ENCODE measurements at regions not wholly inside any gene's neighbourhood (a gene's known extent, or its start where the extent isn't known, plus 50 kb on each side); places are given as distances from the start of the nearest gene placed in this dataset.
A peak's percentile ranks its signal among the peaks of the same experiment; 100 is the strongest.
"Not testable (repeated sequence)": the region's sequence is repeated elsewhere in the genome, so short reads cannot be mapped to it uniquely, and the experiment has no call there.

DNA sequence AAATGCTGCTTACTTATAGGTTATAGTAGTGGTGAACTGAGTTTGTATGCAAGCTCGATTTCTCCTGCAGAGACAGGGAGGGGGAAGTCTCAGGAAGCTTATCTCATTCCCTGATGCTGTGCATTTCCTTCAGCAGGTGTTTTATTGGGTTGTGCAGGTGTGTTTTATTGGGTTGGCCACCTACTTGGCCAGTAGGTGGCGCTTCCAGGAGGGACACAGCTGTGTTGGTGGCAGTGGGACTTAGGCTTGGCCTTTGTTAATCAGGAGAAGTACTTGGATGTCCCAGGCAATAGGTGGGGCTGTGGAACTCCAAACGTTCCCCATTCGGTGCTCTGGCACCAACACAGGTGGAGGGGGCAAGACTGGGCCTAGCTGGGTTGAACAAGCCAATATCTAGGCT, 196.0 kb upstream of the DCAF8L1 start:
- no peaks in the 10 kb centered on the region for H3K27me3 ChIP-seq (ENCODE audit: insufficient read depth, low read length)
- H4K20me1 ChIP-seq (ENCODE audit: insufficient read depth, low read length), result no peaks in the 10 kb centered on the region
- Mint-ChIP-seq H3K9me3 (ENCODE audit: unreplicated experiment) (no peaks in the 10 kb centered on the region), H3K4me3 (ENCODE audit: unreplicated experiment) (no peak overlapping the region), H3K4me1 (ENCODE audit: low read depth, unreplicated experiment) (no peaks in the 10 kb centered on the region), H3K27me3 (ENCODE audit: low read depth, unreplicated experiment) (no peaks in the 10 kb centered on the region), H3K36me3 (ENCODE audit: low read depth, unreplicated experiment) (no peaks in the 10 kb centered on the region), H3K27ac (ENCODE audit: unreplicated experiment) (no peak overlapping the region)
- H3K9ac ChIP-seq (ENCODE audit: low read length), result no peak overlapping the region
- TF ChIP-seq, protein P1, sequence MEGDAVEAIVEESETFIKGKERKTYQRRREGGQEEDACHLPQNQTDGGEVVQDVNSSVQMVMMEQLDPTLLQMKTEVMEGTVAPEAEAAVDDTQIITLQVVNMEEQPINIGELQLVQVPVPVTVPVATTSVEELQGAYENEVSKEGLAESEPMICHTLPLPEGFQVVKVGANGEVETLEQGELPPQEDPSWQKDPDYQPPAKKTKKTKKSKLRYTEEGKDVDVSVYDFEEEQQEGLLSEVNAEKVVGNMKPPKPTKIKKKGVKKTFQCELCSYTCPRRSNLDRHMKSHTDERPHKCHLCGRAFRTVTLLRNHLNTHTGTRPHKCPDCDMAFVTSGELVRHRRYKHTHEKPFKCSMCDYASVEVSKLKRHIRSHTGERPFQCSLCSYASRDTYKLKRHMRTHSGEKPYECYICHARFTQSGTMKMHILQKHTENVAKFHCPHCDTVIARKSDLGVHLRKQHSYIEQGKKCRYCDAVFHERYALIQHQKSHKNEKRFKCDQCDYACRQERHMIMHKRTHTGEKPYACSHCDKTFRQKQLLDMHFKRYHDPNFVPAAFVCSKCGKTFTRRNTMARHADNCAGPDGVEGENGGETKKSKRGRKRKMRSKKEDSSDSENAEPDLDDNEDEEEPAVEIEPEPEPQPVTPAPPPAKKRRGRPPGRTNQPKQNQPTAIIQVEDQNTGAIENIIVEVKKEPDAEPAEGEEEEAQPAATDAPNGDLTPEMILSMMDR (IDR thresholded peaks at IDR 0.05; ENCODE audit: insufficient read depth, low read depth, low read length), result no peak
- TF ChIP-seq EZH2 (IDR thresholded peaks at IDR 0.05; ENCODE audit: insufficient read depth, low read length), result no peak
- no peak overlapping the region for H3K4me2 ChIP-seq (ENCODE audit: low read length)
- H2AFZ ChIP-seq (ENCODE audit: low read depth, low read length), result no peak overlapping the region
- FAIRE-seq, result no peak
- no peak for DNase-seq (ENCODE audit: low read depth)
- H3K9me3 ChIP-seq (ENCODE audit: insufficient read depth, low read depth, low read length), result no peaks in the 10 kb centered on the region
- H3K27ac ChIP-seq (ENCODE audit: low read depth, low read length), result no peak overlapping the region
- no peaks in the 10 kb centered on the region for H3K36me3 ChIP-seq (ENCODE audit: insufficient read depth, low read length)
- no peaks in the 10 kb centered on the region for H3K4me1 ChIP-seq (ENCODE audit: insufficient read depth, low read length)
- H3K4me3 ChIP-seq (ENCODE audit: insufficient read depth, low read depth, low read length), result no peak overlapping the region
- H3K79me2 ChIP-seq (ENCODE audit: insufficient read depth, low read length), result no peaks in the 10 kb centered on the region

- FAIRE-seq (peak; percentile 17), DNase-seq (ENCODE audit: low read depth) (no peak)
- no peaks in the 10 kb centered on the region for H3K4me1 Mint-ChIP-seq (ENCODE audit: low read depth, unreplicated experiment)
- TF ChIP-seq EZH2 (IDR thresholded peaks at IDR 0.05; ENCODE audit: insufficient read depth, low read length), result no peak
- TF ChIP-seq, protein P1 (IDR thresholded peaks at IDR 0.05; ENCODE audit: insufficient read depth, low read depth, low read length), result no peak
- Histone ChIP-seq H3K27me3 (ENCODE audit: insufficient read depth, low read length) (no peaks in the 10 kb centered on the region), H2AFZ (ENCODE audit: low read depth, low read length) (no peak overlapping the region), H3K4me2 (ENCODE audit: low read length) (no peak overlapping the region), H3K9me3 (ENCODE audit: insufficient read depth, low read depth, low read length) (no peaks in the 10 kb centered on the region), H3K4me3 (ENCODE audit: insufficient read depth, low read depth, low read length) (no peak overlapping the region), H3K36me3 (ENCODE audit: insufficient read depth, low read length) (no peaks in the 10 kb centered on the region), H3K27ac (ENCODE audit: low read depth, low read length) (no peak overlapping the region), H3K4me1 (ENCODE audit: insufficient read depth, low read length) (no peaks in the 10 kb centered on the region), H4K20me1 (ENCODE audit: insufficient read depth, low read length) (no peaks in the 10 kb centered on the region), H3K9ac (ENCODE audit: low read length) (no peak overlapping the region), H3K79me2 (ENCODE audit: insufficient read depth, low read length) (no peaks in the 10 kb centered on the region)
- no peak overlapping the region for H3K27ac Mint-ChIP-seq (ENCODE audit: unreplicated experiment)
- H3K27me3 Mint-ChIP-seq (ENCODE audit: low read depth, unreplicated experiment), result no peaks in the 10 kb centered on the region
- no peaks in the 10 kb centered on the region for H3K9me3 Mint-ChIP-seq (ENCODE audit: unreplicated experiment)
- H3K36me3 Mint-ChIP-seq (ENCODE audit: low read depth, unreplicated experiment), result no peaks in the 10 kb centered on the region
- no peak overlapping the region for H3K4me3 Mint-ChIP-seq (ENCODE audit: unreplicated experiment)
Observed at GRCh38 chrX:28170713-28171112, 189.5 kb upstream of the DCAF8L1 start.

- no peaks in the 10 kb centered on the region for H3K9me3 Mint-ChIP-seq (ENCODE audit: unreplicated experiment)
- H2AFZ ChIP-seq (ENCODE audit: low read depth, low read length), result no peak overlapping the region
- H3K9me3 ChIP-seq (ENCODE audit: insufficient read depth, low read depth, low read length), result no peaks in the 10 kb centered on the region
- no peak overlapping the region for H3K4me2 ChIP-seq (ENCODE audit: low read length)
- H3K27me3 Mint-ChIP-seq (ENCODE audit: low read depth, unreplicated experiment), result no peaks in the 10 kb centered on the region
- H3K27ac Mint-ChIP-seq (ENCODE audit: unreplicated experiment), result no peak overlapping the region
- H3K9ac ChIP-seq (ENCODE audit: low read length), result no peak overlapping the region
- H3K79me2 ChIP-seq (ENCODE audit: insufficient read depth, low read length), result no peaks in the 10 kb centered on the region
- no peak overlapping the region for H3K27ac ChIP-seq (ENCODE audit: low read depth, low read length)
- TF ChIP-seq, protein P1 (IDR thresholded peaks at IDR 0.05; ENCODE audit: insufficient read depth, low read depth, low read length), result no peak
- TF ChIP-seq EZH2 (IDR thresholded peaks at IDR 0.05; ENCODE audit: insufficient read depth, low read length), result no peak
- no peaks in the 10 kb centered on the region for H3K4me1 ChIP-seq (ENCODE audit: insufficient read depth, low read length)
- no peak overlapping the region for H3K4me3 Mint-ChIP-seq (ENCODE audit: unreplicated experiment)
- DNase-seq (ENCODE audit: low read depth), result no peak
- H3K27me3 ChIP-seq (ENCODE audit: insufficient read depth, low read length), result no peaks in the 10 kb centered on the region
- no peaks in the 10 kb centered on the region for H3K36me3 Mint-ChIP-seq (ENCODE audit: low read depth, unreplicated experiment)
- no peak for FAIRE-seq
- H3K4me1 Mint-ChIP-seq (ENCODE audit: low read depth, unreplicated experiment), result no peaks in the 10 kb centered on the region
- H4K20me1 ChIP-seq (ENCODE audit: insufficient read depth, low read length), result no peaks in the 10 kb centered on the region
- no peak overlapping the region for H3K4me3 ChIP-seq (ENCODE audit: insufficient read depth, low read depth, low read length)
- no peaks in the 10 kb centered on the region for H3K36me3 ChIP-seq (ENCODE audit: insufficient read depth, low read length)
Observed at GRCh38 chrX:28158019-28158777, 176.9 kb upstream of the DCAF8L1 start.

DNA sequence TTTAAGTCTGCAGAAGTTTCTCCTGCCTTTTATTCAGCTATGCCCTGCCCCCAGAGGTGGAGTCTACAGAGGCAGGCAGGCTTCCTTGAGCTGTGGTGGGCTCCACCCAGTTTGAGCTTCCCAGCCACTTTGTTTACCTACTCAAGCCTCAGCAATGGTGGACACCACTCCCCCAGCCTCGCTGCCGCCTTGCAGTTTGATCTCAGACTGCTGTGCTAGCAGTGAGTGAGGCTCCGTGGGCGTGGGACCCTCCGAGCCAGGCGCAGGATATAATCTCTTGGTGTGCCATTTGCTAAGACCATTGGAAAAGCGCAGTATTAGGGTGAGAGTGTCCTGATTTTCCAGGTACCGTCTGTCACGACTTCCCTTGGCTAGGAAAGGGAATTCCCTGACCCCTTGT, 171.0 kb upstream of the DCAF8L1 start:
- not testable (repeated sequence) for FAIRE-seq; H3K79me2 ChIP-seq (ENCODE audit: insufficient read depth, low read length); H3K4me1 Mint-ChIP-seq (ENCODE audit: low read depth, unreplicated experiment); H3K27me3 ChIP-seq (ENCODE audit: insufficient read depth, low read length); H3K4me3 Mint-ChIP-seq (ENCODE audit: unreplicated experiment); H3K4me3 ChIP-seq (ENCODE audit: insufficient read depth, low read depth, low read length); H3K9ac ChIP-seq (ENCODE audit: low read length); H3K27ac Mint-ChIP-seq (ENCODE audit: unreplicated experiment); H3K9me3 Mint-ChIP-seq (ENCODE audit: unreplicated experiment); H4K20me1 ChIP-seq (ENCODE audit: insufficient read depth, low read length); DNase-seq (ENCODE audit: low read depth); H2AFZ ChIP-seq (ENCODE audit: low read depth, low read length); H3K4me1 ChIP-seq (ENCODE audit: insufficient read depth, low read length); H3K9me3 ChIP-seq (ENCODE audit: insufficient read depth, low read depth, low read length); H3K36me3 Mint-ChIP-seq (ENCODE audit: low read depth, unreplicated experiment); H3K4me2 ChIP-seq (ENCODE audit: low read length); H3K27ac ChIP-seq (ENCODE audit: low read depth, low read length); H3K36me3 ChIP-seq (ENCODE audit: insufficient read depth, low read length); H3K27me3 Mint-ChIP-seq (ENCODE audit: low read depth, unreplicated experiment)
